GM23338 (cell line): ENCODE measurements at regions not wholly inside any gene's neighbourhood (a gene's known extent, or its start where the extent isn't known, plus 50 kb on each side); places are given as distances from the start of the nearest gene placed in this dataset.

Source experiments
- ATAC-seq: fragments of 200-7000 bp; cut with Tn5 transposase; 3 replicates; pipeline ENCODE4 v1.9.1; 2020
- DNase-seq: peaks from one replicate; pipeline ENCODE4 v3.0.0-alpha.2; 2015; ENCODE audit warnings: low spot score
- H2AFZ ChIP-seq: fragments of 200-600 bp; sonication (generic); 2 replicates; pipeline ENCODE4 v1.8.0; 2016; ENCODE audit warnings: antibody characterized with exemption, mild to moderate bottlenecking, moderate library complexity
- H3F3A ChIP-seq: fragments of 200-600 bp; sonication (generic); replicated peaks from 2 replicates; pipeline ENCODE4 v1.8.0; 2017; ENCODE audit warnings: antibody characterized with exemption, mixed run types, low read depth
- H3K27ac ChIP-seq: fragments of 200-600 bp; sonication (generic); 2 replicates; pipeline ENCODE4 v1.6.1; 2016; ENCODE audit warnings: low read depth
- H3K27me3 ChIP-seq: fragments of 200-600 bp; sonication (generic); 2 replicates; pipeline ENCODE4 v1.8.0; 2016; ENCODE audit warnings: mild to moderate bottlenecking, mixed run types, moderate library complexity; ENCODE audit not compliant: insufficient read depth
- H3K36me3 ChIP-seq: fragments of 200-600 bp; sonication (generic); 2 replicates; pipeline ENCODE4 v1.8.0; 2016; ENCODE audit warnings: mild to moderate bottlenecking; ENCODE audit not compliant: insufficient read depth
- H3K4me1 ChIP-seq: fragments of 200-600 bp; sonication (generic); 2 replicates; pipeline ENCODE4 v1.8.0; 2016; ENCODE audit warnings: mild to moderate bottlenecking, moderate library complexity; ENCODE audit not compliant: insufficient read depth
- H3K4me2 ChIP-seq: fragments of 200-600 bp; sonication (generic); 2 replicates; pipeline ENCODE4 v1.7.1; 2017; ENCODE audit warnings: mixed run types
- H3K4me3 ChIP-seq: fragments of 200-600 bp; sonication (generic); 2 replicates; pipeline ENCODE4 v1.6.1; 2016; ENCODE audit warnings: mixed run types
- H3K79me2 ChIP-seq: fragments of 200-600 bp; sonication (generic); replicated peaks from 2 replicates; pipeline ENCODE4 v1.8.0; 2017; ENCODE audit warnings: mild to moderate bottlenecking; ENCODE audit not compliant: insufficient read depth
- H3K9me2 ChIP-seq: fragments of 200-600 bp; sonication (generic); 2 replicates; pipeline ENCODE4 v1.8.0; 2017; ENCODE audit not compliant: insufficient read depth
- H4K20me1 ChIP-seq: fragments of 200-600 bp; sonication (generic); replicated peaks from 2 replicates; pipeline ENCODE4 v1.8.0; 2017; ENCODE audit warnings: mild to moderate bottlenecking; ENCODE audit not compliant: insufficient read depth
- H3K27ac Mint-ChIP-seq: 2 replicates; pipeline ENCODE4 v1.8.0; 2020; ENCODE audit warnings: inconsistent platforms, mild to moderate bottlenecking, moderate library complexity, mixed read lengths
- H3K27me3 Mint-ChIP-seq: 3 replicates; pipeline ENCODE4 v1.8.0; 2022; ENCODE audit warnings: low read depth, mild to moderate bottlenecking, moderate library complexity, mixed read lengths, inconsistent platforms; ENCODE audit not compliant: insufficient read depth, poor library complexity
- H3K36me3 Mint-ChIP-seq: 3 replicates; pipeline ENCODE4 v1.8.0; 2021; ENCODE audit warnings: low read depth, mild to moderate bottlenecking, inconsistent platforms, moderate library complexity, mixed read lengths
- H3K4me1 Mint-ChIP-seq: 3 replicates; pipeline ENCODE4 v1.8.0; 2020; ENCODE audit warnings: mild to moderate bottlenecking, inconsistent platforms, mixed read lengths
- H3K4me3 Mint-ChIP-seq: 3 replicates; pipeline ENCODE4 v1.8.0; 2021; ENCODE audit warnings: moderate library complexity, mild to moderate bottlenecking, inconsistent platforms, mixed read lengths
- H3K9me3 Mint-ChIP-seq: 3 replicates; pipeline ENCODE4 v1.8.0; 2020; ENCODE audit warnings: moderate library complexity, mild to moderate bottlenecking, inconsistent platforms, mixed read lengths
- EZH2 ChIP-seq: fragments of 200-600 bp; sonication (generic); IDR thresholded peaks from one replicate; pipeline ENCODE4 v1.8.0; 2017; ENCODE audit warnings: antibody characterized with exemption, mild to moderate bottlenecking, low read depth; ENCODE audit not compliant: unreplicated experiment
- EZH2phosphoT487 ChIP-seq: fragments of 200-600 bp; sonication (generic); IDR thresholded peaks from one replicate; pipeline ENCODE4 v1.8.1; 2018; ENCODE audit warnings: antibody characterized with exemption; ENCODE audit not compliant: unreplicated experiment
- JUNB ChIP-seq: IDR thresholded peaks from one replicate; pipeline ENCODE4 v1.6.1; 2016; ENCODE audit warnings: antibody characterized with exemption; ENCODE audit not compliant: unreplicated experiment
- POLR2AphosphoS5 ChIP-seq: IDR thresholded peaks from 2 replicates; pipeline ENCODE4 v1.6.1; 2016; ENCODE audit warnings: antibody characterized with exemption, low read depth
- ZNF114 ChIP-seq: fragments of 250-450 bp; sonication (Bioruptor Pico); IDR thresholded peaks from 2 replicates; pipeline ENCODE4 v1.5.0; 2020; ENCODE audit warnings: mild to moderate bottlenecking, moderate library complexity
- ZNF331 ChIP-seq: fragments of 250-450 bp; sonication (Bioruptor Pico); IDR thresholded peaks from 2 replicates; pipeline ENCODE4 v1.5.0; 2020; ENCODE audit warnings: low read depth, mild to moderate bottlenecking, moderate library complexity
- TF ChIP-seq, protein P1 (sequence below): IDR thresholded peaks from one replicate; pipeline ENCODE4 v1.6.1; 2018; ENCODE audit warnings: antibody characterized with exemption; ENCODE audit not compliant: unreplicated experiment
- TF ChIP-seq, protein P2 (sequence below): IDR thresholded peaks from 2 replicates; pipeline ENCODE4 v1.6.1; 2016; ENCODE audit warnings: antibody characterized with exemption
- TF ChIP-seq, protein P3 (sequence below), 2 experiments: fragments of 200-600 bp in 1 of 2; sonication (generic) in 1 of 2; conservative IDR thresholded peaks; 2 replicates each; pipeline versions ENCODE4 v1.5.1 to v1.6.1; 2016 to 2017; ENCODE audit warnings: antibody characterized with exemption in 2 of 2, low read depth in 2 of 2, mild to moderate bottlenecking in 2 of 2, moderate library complexity in 1 of 2

DNA sequence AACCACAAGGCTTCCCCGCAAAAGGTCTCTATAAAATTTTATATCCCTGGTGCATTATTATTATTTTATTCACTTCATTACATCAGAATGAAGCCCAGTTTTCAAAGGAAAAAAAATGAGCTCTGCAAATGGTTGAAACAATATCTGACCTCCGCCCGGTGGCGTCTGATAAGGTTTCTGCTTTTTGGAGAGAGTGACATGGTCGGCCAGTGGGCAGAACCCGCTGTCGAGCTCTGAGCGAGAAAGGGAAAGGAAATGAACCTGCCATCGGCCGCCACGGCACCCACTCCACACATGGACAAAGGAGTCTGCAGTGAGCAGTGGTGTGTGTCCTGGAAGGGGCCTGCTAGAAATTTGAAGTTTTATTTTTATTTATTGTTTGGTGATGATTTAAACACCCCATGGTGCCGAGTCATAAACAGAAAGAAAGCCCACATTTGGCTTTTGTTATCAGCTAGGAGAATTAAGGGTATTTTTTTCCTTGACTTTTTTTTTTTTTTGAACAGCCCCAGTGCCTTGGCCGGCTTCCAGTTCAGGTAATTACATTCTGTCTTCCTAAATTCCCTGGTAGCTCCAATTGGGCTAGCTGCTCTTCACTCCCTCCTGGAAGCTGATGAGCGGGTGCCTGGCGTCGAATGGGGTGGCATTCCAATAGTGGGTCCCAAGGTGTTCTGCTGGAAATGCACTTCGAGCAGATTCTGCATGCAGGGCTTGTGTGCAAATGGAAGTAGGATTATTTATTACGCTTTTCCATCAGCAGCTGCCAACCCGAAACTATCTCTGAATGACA lies 149.4 kb upstream of the MKI67 start:
- Mint-ChIP-seq H3K9me3 (no peaks in the 10 kb centered on the region), H3K27me3 (peaks cover 4% of the 10 kb centered on the region), H3K4me1 (peaks cover 7% of the 10 kb centered on the region; the same call in 2 of the 3 replicates), H3K36me3 (no peaks in the 10 kb centered on the region), H3K27ac (no peak overlapping the region), H3K4me3 (no peak overlapping the region)
- Histone ChIP-seq H3K4me2 (no peak overlapping the region), H3K4me1 (no peaks in the 10 kb centered on the region), H3K4me3 (no peak overlapping the region), H3K27me3 (no peaks in the 10 kb centered on the region), H3F3A (no peaks in the 10 kb centered on the region), H3K36me3 (no peaks in the 10 kb centered on the region), H3K27ac (no peak overlapping the region), H3K79me2 (no peaks in the 10 kb centered on the region), H2AFZ (no peak overlapping the region), H4K20me1 (no peaks in the 10 kb centered on the region), H3K9me2 (no peaks in the 10 kb centered on the region)
- no peak for DNase-seq
- ATAC-seq: no peak
- no peak for TF ChIP-seq JUNB
- TF ChIP-seq ZNF331 (CRISPR knock-in tag): no peak
- no peak for TF ChIP-seq ZNF114
- no peak for TF ChIP-seq POLR2AphosphoS5
- no peak for TF ChIP-seq EZH2phosphoT487
- TF ChIP-seq, protein P1, sequence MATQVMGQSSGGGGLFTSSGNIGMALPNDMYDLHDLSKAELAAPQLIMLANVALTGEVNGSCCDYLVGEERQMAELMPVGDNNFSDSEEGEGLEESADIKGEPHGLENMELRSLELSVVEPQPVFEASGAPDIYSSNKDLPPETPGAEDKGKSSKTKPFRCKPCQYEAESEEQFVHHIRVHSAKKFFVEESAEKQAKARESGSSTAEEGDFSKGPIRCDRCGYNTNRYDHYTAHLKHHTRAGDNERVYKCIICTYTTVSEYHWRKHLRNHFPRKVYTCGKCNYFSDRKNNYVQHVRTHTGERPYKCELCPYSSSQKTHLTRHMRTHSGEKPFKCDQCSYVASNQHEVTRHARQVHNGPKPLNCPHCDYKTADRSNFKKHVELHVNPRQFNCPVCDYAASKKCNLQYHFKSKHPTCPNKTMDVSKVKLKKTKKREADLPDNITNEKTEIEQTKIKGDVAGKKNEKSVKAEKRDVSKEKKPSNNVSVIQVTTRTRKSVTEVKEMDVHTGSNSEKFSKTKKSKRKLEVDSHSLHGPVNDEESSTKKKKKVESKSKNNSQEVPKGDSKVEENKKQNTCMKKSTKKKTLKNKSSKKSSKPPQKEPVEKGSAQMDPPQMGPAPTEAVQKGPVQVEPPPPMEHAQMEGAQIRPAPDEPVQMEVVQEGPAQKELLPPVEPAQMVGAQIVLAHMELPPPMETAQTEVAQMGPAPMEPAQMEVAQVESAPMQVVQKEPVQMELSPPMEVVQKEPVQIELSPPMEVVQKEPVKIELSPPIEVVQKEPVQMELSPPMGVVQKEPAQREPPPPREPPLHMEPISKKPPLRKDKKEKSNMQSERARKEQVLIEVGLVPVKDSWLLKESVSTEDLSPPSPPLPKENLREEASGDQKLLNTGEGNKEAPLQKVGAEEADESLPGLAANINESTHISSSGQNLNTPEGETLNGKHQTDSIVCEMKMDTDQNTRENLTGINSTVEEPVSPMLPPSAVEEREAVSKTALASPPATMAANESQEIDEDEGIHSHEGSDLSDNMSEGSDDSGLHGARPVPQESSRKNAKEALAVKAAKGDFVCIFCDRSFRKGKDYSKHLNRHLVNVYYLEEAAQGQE: no peak
- TF ChIP-seq, protein P2, sequence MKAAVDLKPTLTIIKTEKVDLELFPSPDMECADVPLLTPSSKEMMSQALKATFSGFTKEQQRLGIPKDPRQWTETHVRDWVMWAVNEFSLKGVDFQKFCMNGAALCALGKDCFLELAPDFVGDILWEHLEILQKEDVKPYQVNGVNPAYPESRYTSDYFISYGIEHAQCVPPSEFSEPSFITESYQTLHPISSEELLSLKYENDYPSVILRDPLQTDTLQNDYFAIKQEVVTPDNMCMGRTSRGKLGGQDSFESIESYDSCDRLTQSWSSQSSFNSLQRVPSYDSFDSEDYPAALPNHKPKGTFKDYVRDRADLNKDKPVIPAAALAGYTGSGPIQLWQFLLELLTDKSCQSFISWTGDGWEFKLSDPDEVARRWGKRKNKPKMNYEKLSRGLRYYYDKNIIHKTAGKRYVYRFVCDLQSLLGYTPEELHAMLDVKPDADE: no peak

DNA sequence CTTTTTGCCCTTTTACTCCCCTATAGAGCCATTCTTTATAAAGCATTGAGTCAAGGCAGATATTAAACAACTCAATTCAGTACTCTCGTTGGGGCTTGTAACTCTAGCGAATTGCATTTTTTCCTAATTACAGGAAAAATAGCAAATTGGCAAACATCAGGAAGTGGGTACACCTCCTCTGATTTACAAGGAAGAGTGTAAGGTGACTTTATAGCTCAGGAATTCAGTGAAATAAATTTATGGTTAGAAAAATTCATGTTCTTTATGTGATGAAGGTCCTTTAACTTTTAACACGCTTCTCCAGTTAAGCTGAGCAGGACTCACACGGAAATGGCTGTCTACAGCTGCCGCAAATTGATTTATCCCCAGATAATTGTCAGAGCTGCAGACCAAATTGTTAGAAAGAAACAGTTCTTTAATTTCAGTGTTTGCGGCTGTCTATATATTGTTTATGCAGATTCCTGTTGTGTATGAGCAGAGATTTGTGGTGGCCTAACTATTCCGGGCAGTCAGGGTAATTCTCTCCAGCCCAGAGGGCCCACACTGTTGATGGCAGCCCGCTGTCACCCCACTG lies 151.1 kb upstream of the MKI67 start:
- Histone ChIP-seq H3K4me2 (no peak overlapping the region), H3K27me3 (no peaks in the 10 kb centered on the region), H3K27ac (no peak overlapping the region), H3K4me1 (no peaks in the 10 kb centered on the region), H3K9me2 (no peaks in the 10 kb centered on the region), H3K36me3 (no peaks in the 10 kb centered on the region), H3F3A (no peaks in the 10 kb centered on the region), H3K79me2 (no peaks in the 10 kb centered on the region), H4K20me1 (no peaks in the 10 kb centered on the region), H2AFZ (no peak overlapping the region; the same call in 1 of the 2 replicates), H3K4me3 (no peak overlapping the region)
- DNase-seq (no peak), ATAC-seq (no peak)
- Mint-ChIP-seq H3K36me3 (no peaks in the 10 kb centered on the region), H3K4me3 (no peak overlapping the region), H3K4me1 (peaks cover 7% of the 10 kb centered on the region; the same call in 2 of the 3 replicates), H3K9me3 (no peaks in the 10 kb centered on the region), H3K27me3 (peaks cover 4% of the 10 kb centered on the region), H3K27ac (no peak overlapping the region)
- TF ChIP-seq ZNF331 (CRISPR knock-in tag) (no peak), ZNF114 (no peak), EZH2 (no peak)
- TF ChIP-seq, protein P3, sequence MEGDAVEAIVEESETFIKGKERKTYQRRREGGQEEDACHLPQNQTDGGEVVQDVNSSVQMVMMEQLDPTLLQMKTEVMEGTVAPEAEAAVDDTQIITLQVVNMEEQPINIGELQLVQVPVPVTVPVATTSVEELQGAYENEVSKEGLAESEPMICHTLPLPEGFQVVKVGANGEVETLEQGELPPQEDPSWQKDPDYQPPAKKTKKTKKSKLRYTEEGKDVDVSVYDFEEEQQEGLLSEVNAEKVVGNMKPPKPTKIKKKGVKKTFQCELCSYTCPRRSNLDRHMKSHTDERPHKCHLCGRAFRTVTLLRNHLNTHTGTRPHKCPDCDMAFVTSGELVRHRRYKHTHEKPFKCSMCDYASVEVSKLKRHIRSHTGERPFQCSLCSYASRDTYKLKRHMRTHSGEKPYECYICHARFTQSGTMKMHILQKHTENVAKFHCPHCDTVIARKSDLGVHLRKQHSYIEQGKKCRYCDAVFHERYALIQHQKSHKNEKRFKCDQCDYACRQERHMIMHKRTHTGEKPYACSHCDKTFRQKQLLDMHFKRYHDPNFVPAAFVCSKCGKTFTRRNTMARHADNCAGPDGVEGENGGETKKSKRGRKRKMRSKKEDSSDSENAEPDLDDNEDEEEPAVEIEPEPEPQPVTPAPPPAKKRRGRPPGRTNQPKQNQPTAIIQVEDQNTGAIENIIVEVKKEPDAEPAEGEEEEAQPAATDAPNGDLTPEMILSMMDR (conservative IDR thresholded peaks at IDR 0.05; ENCODE audit: low read depth in 2 of 2): no peak
- TF ChIP-seq, protein P2: no peak
- TF ChIP-seq, protein P1: no peak
